Stomach smooth muscle (tissue), 2 donors: ENCODE measurements at regions not wholly inside any gene's neighbourhood (a gene's known extent, or its start where the extent isn't known, plus 50 kb on each side); places are given as distances from the start of the nearest gene placed in this dataset.
"Not testable (repeated sequence)": the region's sequence is repeated elsewhere in the genome, so short reads cannot be mapped to it uniquely, and the experiment has no call there.

Experiments used
- H3K27ac ChIP-seq: one replicate; pipeline ENCODE4 v1.7.0; 2013; ENCODE audit warnings: mild to moderate bottlenecking, low read length, inconsistent platforms
- H3K27me3 ChIP-seq, 2 donors: one replicate each; pipeline ENCODE4 v1.7.0; 2013; ENCODE audit warnings: low read length in 2 of 2; ENCODE audit not compliant: insufficient read depth in 2 of 2, control insufficient read depth in 1 of 2
- H3K36me3 ChIP-seq, 2 donors: one replicate each; pipeline ENCODE4 v1.7.0; 2013; ENCODE audit warnings: low read length in 2 of 2; ENCODE audit not compliant: control insufficient read depth in 2 of 2, insufficient read depth in 2 of 2
- H3K4me1 ChIP-seq: one replicate; pipeline ENCODE4 v1.7.0; 2013; ENCODE audit warnings: low read length; ENCODE audit not compliant: control insufficient read depth, insufficient read depth
- H3K4me3 ChIP-seq, 2 donors: one replicate each; pipeline ENCODE4 v1.7.0; 2013; ENCODE audit warnings: low read length in 2 of 2
- H3K9ac ChIP-seq, 2 donors: one replicate each; pipeline ENCODE4 v1.7.0; 2013; ENCODE audit warnings: low read length in 2 of 2, mild to moderate bottlenecking in 1 of 2
- H3K9me3 ChIP-seq, 2 donors: one replicate each; pipeline ENCODE4 v1.7.0; 2013; ENCODE audit warnings: low read length in 2 of 2; ENCODE audit not compliant: control insufficient read depth in 2 of 2
- donor health status: healthy.
- donor health status: Pancreatic carcinoma.

DNA sequence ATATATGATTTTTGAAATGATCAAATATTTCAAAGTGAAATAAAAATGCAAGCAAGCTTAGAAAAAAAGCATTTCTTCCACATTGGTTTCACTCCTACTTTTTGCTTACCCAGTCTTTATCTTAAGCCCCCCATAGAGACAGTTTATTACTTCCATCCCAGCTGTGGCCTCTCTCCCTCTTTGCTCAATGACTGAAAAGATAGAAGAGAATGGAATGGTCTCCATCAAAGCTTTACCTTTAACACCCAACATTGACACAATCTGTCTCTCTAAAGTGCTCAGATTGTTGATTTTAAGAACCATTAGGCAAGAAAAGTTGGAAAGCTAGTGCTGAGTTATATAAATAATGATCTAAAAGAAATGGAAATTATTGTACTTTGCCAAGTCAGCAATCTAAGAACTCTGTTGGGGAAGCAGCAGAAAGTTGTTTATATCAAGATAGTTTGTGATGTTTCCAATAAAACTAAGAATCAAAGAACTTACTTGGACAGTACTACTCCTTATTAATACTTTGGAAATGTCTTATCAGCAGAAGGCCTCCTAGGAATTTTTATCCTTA is 277.5 kb upstream of the NREP start:
- H3K27me3 ChIP-seq = no peaks in the 10 kb centered on the region
- H3K9me3 ChIP-seq = no peaks in the 10 kb centered on the region
- H3K27ac ChIP-seq = no peak overlapping the region
- H3K36me3 ChIP-seq = no peaks in the 10 kb centered on the region
- H3K9ac ChIP-seq = no peak overlapping the region
- H3K4me1 ChIP-seq = no peaks in the 10 kb centered on the region
- no peak overlapping the region for H3K4me3 ChIP-seq

DNA sequence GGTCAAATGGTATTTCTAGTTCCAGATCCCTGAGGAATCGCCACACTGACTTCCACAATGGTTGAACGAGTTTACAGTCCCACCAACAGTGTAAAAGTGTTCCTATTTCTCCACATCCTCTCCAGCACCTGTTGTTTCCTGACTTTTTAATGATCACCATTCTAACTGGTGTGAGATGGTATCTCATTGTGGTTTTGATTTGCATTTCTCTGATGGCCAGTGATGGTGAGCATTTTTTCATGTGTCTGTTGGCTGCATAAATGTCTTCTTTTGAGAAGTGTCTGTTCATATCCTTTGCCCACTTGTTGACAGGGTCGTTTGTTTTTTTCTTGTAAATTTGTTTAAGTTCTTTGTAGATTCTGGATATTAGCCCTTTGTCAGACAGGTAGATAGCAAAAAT is 269.9 kb upstream of the NREP start:
- not testable (repeated sequence) for H3K4me1 ChIP-seq, H3K36me3 ChIP-seq, H3K9ac ChIP-seq, H3K27me3 ChIP-seq, H3K27ac ChIP-seq, H3K9me3 ChIP-seq, H3K4me3 ChIP-seq

- Histone ChIP-seq H3K27me3 (no peaks in the 10 kb centered on the region), H3K9me3 (no peaks in the 10 kb centered on the region), H3K27ac (no peak overlapping the region), H3K4me3 (no peak overlapping the region), H3K4me1 (no peaks in the 10 kb centered on the region), H3K9ac (no peak overlapping the region), H3K36me3 (no peaks in the 10 kb centered on the region)
These were observed 268.8 kb upstream of the NREP start for GRCh38 chr5:112025757-112026156.

DNA sequence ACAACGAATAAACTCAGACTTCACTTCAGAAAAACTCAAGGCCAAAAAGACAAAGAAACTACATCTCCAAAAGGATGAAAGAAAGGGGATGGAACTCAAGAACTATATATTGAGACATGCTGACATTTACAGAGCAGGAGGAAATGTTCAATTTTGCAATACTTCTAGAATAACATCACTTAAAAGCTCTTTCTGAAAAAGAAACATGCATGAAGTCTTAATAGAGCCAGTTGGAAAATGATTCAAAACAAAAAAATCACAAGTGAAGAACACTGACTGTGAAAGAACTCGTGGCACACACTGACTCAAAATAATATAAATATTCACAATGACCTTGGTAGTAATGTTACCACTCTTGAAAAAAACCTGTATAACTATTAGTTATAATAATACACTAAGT is 267.8 kb upstream of the NREP start:
- Histone ChIP-seq H3K9me3 (no peaks in the 10 kb centered on the region), H3K9ac (no peak overlapping the region), H3K4me1 (no peaks in the 10 kb centered on the region), H3K4me3 (no peak overlapping the region), H3K36me3 (no peaks in the 10 kb centered on the region), H3K27ac (no peak overlapping the region), H3K27me3 (no peaks in the 10 kb centered on the region)

- no peaks in the 10 kb centered on the region for H3K27me3 ChIP-seq
- H3K4me3 ChIP-seq = no peak overlapping the region
- no peaks in the 10 kb centered on the region for H3K4me1 ChIP-seq
- no peaks in the 10 kb centered on the region for H3K36me3 ChIP-seq
- H3K9me3 ChIP-seq = no peaks in the 10 kb centered on the region
- no peak overlapping the region for H3K9ac ChIP-seq
- no peak overlapping the region for H3K27ac ChIP-seq
These were observed 267.2 kb upstream of the NREP start for GRCh38 chr5:112024221-112024620.

DNA sequence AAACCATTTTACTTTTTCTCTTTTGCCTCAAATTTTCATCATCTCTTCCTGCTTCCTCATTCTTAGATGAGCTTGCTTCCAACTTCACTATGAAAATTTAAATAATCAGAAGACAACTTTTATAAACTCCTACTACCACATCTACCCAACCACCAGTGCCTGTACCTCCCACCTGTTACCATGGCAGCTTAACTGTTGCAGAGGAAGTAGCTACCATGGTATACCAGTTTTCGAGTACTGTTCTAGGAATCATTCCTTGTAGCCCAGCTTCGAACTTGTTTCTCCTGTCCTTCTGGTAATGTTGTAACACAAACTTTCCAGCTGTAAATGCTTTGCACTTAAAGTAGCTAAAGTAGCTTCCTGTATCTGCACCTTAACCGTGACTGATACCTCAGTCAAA is 266.8 kb upstream of the NREP start:
- H3K4me1 ChIP-seq = no peaks in the 10 kb centered on the region
- no peaks in the 10 kb centered on the region for H3K27me3 ChIP-seq
- H3K27ac ChIP-seq = no peak overlapping the region
- no peak overlapping the region for H3K4me3 ChIP-seq
- H3K9me3 ChIP-seq = no peaks in the 10 kb centered on the region
- H3K36me3 ChIP-seq = no peaks in the 10 kb centered on the region
- no peak overlapping the region for H3K9ac ChIP-seq

DNA sequence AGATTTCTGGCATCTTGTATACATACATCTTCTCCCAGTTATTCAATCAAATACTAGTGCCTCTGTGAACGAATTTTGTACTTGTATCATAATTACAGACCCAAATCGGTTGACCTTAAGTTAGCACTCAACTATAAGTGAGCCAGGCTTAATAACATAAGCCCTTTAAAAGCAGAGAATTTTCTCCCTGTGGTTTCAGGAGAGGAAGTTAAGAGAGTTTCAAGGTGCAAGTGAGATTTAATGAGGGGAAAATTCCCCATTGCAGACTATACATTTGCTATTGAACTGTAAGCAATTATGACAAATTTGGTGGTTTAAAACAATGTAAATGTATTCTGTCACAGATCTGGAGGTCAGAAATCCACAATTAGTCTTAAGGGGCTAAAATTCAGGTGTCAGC is 261.9 kb upstream of the NREP start:
- no peaks in the 10 kb centered on the region for H3K4me1 ChIP-seq
- no peak overlapping the region for H3K27ac ChIP-seq
- no peaks in the 10 kb centered on the region for H3K9me3 ChIP-seq
- H3K27me3 ChIP-seq = no peaks in the 10 kb centered on the region
- H3K36me3 ChIP-seq = no peaks in the 10 kb centered on the region
- H3K9ac ChIP-seq = no peak overlapping the region
- H3K4me3 ChIP-seq = no peak overlapping the region

DNA sequence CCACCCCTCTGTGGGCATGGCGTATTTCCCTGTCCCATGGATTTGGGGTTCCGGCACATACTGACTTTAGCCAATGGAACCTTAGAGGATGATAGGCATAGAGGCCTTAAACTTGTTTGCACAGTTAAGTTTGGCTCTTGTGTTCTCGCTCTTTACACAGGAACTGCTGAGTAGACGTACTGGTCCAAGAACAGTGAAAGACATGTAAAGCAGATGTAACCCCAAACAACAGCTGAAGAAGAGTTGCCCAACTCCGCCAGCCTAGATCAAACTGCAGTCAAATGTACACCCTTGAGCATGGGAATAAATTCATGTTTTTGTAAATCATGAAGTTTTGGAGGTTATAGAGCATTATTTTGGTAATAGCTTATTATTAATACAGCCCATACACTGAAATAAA is 260.0 kb upstream of the NREP start:
- no peaks in the 10 kb centered on the region for H3K36me3 ChIP-seq
- no peaks in the 10 kb centered on the region for H3K9me3 ChIP-seq
- H3K27ac ChIP-seq = no peak overlapping the region
- H3K27me3 ChIP-seq = no peaks in the 10 kb centered on the region
- H3K4me3 ChIP-seq = no peak overlapping the region
- H3K9ac ChIP-seq = no peak overlapping the region
- H3K4me1 ChIP-seq = peaks cover 8% of the 10 kb centered on the region

DNA sequence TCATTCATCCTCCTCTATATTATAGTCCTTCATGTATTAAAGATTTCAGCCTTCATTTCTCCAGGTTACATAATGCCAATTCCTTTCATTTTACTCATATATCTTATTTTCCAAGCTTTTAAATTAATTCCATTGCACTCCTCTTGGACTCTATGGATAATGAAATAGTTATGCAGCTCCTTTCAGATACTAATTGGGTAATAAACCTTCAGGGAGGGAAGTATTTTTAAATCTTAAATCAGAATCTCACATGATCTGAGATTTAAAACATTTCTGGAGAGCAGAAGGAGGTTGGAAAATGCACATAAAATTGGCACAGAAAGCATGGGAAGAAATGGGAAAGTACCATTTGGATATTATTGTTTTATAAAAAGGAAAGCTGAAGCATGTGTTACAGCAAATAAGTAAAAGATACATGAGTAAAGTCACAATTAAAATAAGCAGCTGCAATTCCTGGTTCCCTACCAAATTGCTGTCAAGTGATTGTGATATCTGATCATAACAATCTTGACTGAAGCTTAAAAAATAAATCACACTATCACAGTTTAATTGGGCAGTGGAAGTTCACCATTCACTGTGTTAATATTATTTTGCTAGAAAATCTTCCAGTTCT is 257.9 kb upstream of the NREP start:
- Histone ChIP-seq H3K36me3 (no peaks in the 10 kb centered on the region), H3K9me3 (no peaks in the 10 kb centered on the region), H3K4me3 (no peak overlapping the region), H3K27me3 (no peaks in the 10 kb centered on the region), H3K4me1 (peaks cover 10% of the 10 kb centered on the region), H3K9ac (no peak overlapping the region), H3K27ac (no peak overlapping the region)

DNA sequence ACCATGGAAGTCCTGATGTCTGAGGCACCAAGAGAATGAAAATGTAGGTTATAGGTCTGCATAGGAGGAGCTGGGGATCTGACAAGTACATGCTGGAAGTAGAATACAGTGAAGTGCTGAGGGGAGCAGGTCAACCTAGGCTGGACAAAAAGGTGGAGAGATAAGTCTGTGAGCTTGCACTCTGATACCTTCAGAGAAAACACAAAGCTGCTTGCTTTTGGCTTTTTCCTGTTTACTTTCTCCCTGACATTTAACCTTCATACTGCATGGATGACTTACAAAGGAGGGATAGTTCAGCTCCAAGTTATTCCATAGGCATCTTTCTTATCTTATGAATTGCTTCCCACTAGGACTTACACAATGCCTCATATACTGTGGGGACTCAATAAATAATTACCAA is 256.7 kb upstream of the NREP start:
- Histone ChIP-seq H3K27me3 (no peaks in the 10 kb centered on the region), H3K27ac (no peak overlapping the region), H3K4me3 (no peak overlapping the region), H3K4me1 (peaks cover 10% of the 10 kb centered on the region), H3K36me3 (no peaks in the 10 kb centered on the region), H3K9ac (no peak overlapping the region), H3K9me3 (no peaks in the 10 kb centered on the region)

DNA sequence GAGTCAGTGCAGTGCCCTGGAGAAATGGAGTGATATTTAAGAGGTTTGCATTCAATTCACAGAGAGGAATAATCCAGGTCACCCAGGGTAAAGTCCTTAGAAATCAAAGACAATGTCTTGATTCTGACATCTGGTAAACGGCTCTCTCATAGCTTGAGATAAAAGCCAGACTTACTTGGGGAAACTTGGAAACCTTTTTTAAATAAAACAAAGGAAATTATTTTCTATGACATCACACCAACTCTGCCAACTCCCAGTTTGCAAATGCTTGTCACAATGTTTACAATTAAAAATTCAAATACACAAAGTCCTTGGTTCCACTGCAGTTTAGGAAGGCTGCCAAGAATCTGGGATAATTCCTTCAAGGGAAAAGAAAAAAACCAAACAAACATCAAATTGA is 255.1 kb upstream of the NREP start:
- Histone ChIP-seq H3K36me3 (no peaks in the 10 kb centered on the region), H3K4me1 (peaks cover 10% of the 10 kb centered on the region), H3K27ac (no peak overlapping the region), H3K4me3 (no peak overlapping the region), H3K9me3 (no peaks in the 10 kb centered on the region), H3K9ac (no peak overlapping the region), H3K27me3 (no peaks in the 10 kb centered on the region)
